ENCODE measurements at regions not wholly inside any gene's neighbourhood (a gene's known extent, or its start where the extent isn't known, plus 50 kb on each side); places are given as distances from the start of the nearest gene placed in this dataset.
"Not testable (repeated sequence)": the region's sequence is repeated elsewhere in the genome, so short reads cannot be mapped to it uniquely, and the experiment has no call there.

DNA sequence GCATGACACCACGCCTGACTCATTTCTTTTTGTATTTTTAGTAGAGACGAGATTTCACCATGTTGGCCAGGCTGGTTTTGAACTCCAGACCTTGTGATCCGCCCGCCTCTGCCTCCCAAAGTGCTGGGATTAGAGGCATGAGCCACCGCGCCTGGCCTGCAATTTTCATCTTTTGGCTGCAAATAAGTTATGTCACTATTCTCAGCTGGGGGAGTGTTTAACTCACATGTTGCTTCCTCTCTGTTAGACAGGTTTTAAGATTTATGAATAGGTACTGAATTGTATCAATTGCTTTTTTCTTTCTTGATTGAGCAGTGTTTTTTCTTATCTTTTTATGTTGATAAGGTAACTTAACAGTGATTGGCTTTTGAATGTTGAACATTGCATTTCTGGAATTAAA lies 88.2 kb upstream of the ADCY2 start:
- CTCF ChIA-PET (ENCODE audit: unreplicated experiment); H3K79me2 ChIP-seq (ENCODE audit: insufficient read depth, low read depth, low read length); H3K4me3 ChIP-seq (ENCODE audit: low read depth, low read length, poor library complexity, severe bottlenecking); intact Hi-C loops (cut with micrococcal nuclease; ENCODE audit: unreplicated experiment); H3K9me3 ChIP-seq (ENCODE audit: low read length); H4K20me1 ChIP-seq (ENCODE audit: insufficient read depth, low read length); H3K9me2 ChIP-seq (ENCODE audit: insufficient read depth, low read length); H2AFZ ChIP-seq (ENCODE audit: low read length); H3K36me3 ChIP-seq (ENCODE audit: insufficient read depth, low read length); H3K4me2 ChIP-seq (ENCODE audit: low read length); BruUV-seq (replicated peaks); POLR2A ChIA-PET; DNase-seq (ENCODE audit: low spot score); H3K27ac ChIP-seq (ENCODE audit: low read depth, low read length, poor library complexity, severe bottlenecking); H3K4me1 ChIP-seq (ENCODE audit: insufficient read depth, low read length, poor library complexity, severe bottlenecking): not testable (repeated sequence)

DNA sequence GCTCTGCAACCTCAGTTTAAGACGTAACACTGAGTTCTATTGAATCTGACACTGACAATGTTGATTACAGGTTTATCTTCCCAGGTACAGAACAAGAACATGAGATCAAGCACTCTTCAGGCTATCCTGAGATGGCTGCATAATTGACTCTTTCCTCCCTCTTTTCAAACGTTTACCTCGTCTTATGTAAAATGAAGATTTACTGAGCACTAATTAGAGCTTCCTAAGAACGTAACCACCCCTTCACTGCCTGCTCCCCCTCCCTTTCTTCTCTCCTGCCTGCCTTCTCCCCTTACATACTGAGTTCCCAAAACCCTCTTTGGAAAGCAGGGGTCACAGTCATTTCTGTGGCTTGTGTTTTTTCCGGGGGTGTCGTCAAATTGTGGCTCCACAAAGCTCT lies 86.2 kb upstream of the ADCY2 start:
- H2AFZ ChIP-seq (ENCODE audit: low read length); H3K36me3 ChIP-seq (ENCODE audit: insufficient read depth, low read length); H4K20me1 ChIP-seq (ENCODE audit: insufficient read depth, low read length); H3K9me3 ChIP-seq (ENCODE audit: low read length); CTCF ChIA-PET (ENCODE audit: unreplicated experiment); H3K4me3 ChIP-seq (ENCODE audit: low read depth, low read length, poor library complexity, severe bottlenecking); POLR2A ChIA-PET; H3K9me2 ChIP-seq (ENCODE audit: insufficient read depth, low read length); intact Hi-C loops (cut with micrococcal nuclease; ENCODE audit: unreplicated experiment); DNase-seq (ENCODE audit: low spot score); H3K79me2 ChIP-seq (ENCODE audit: insufficient read depth, low read depth, low read length); BruUV-seq (replicated peaks); H3K4me2 ChIP-seq (ENCODE audit: low read length); H3K4me1 ChIP-seq (ENCODE audit: insufficient read depth, low read length, poor library complexity, severe bottlenecking); H3K27ac ChIP-seq (ENCODE audit: low read depth, low read length, poor library complexity, severe bottlenecking): not testable (repeated sequence)

DNA sequence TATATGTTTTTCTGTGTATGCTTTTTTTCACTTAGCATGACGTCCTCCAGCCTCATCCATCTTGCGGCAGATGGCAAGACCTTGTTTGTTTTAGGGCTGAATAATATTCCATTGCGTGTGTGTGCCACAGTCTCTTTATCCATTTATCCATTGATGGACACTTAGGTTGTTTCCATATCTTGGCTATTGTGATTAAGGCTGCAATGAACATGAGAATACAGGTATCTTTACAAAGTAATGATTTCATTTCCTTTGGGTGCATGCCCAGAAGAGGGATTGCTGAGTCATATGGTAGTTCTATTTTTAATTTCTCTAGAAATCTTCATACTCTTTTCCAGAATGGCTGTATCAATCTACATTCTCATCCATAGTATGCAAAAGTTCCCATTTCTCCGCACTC lies 85.3 kb upstream of the ADCY2 start:
- H3K36me3 ChIP-seq (ENCODE audit: insufficient read depth, low read length); H3K4me1 ChIP-seq (ENCODE audit: insufficient read depth, low read length, poor library complexity, severe bottlenecking); POLR2A ChIA-PET; intact Hi-C loops (cut with micrococcal nuclease; ENCODE audit: unreplicated experiment); H3K79me2 ChIP-seq (ENCODE audit: insufficient read depth, low read depth, low read length); H3K9me3 ChIP-seq (ENCODE audit: low read length); H3K4me3 ChIP-seq (ENCODE audit: low read depth, low read length, poor library complexity, severe bottlenecking); CTCF ChIA-PET (ENCODE audit: unreplicated experiment); H3K4me2 ChIP-seq (ENCODE audit: low read length); H3K9me2 ChIP-seq (ENCODE audit: insufficient read depth, low read length); H4K20me1 ChIP-seq (ENCODE audit: insufficient read depth, low read length); BruUV-seq (replicated peaks); H3K27ac ChIP-seq (ENCODE audit: low read depth, low read length, poor library complexity, severe bottlenecking); H2AFZ ChIP-seq (ENCODE audit: low read length); DNase-seq (ENCODE audit: low spot score): not testable (repeated sequence)

DNA sequence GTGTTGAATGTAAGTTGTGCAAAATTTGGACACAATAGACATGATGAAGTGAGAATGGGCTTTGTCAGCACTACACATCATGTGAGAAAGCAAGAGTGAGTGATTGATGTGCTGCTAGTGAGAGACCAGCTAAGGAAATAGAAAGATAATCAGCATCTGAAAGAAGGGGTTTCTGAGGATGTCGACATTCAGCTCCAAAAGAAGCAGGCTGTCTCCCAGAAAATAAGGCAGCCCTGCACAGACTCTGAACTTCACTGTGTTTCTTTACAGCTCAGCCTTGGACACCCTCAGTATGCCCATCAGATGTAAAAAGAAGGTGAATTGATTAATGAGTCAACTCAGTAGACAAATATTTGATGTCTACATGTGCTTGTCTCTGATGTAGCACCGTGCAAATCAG lies 80.8 kb upstream of the ADCY2 start:
- H3K4me1 ChIP-seq (ENCODE audit: insufficient read depth, low read length, poor library complexity, severe bottlenecking) = no peaks in the 10 kb centered on the region
- intact Hi-C loops (cut with micrococcal nuclease; ENCODE audit: unreplicated experiment) = no loop called here

More for the DNA sequence above, 80.8 kb upstream of the ADCY2 start:
- TF ChIP-seq EZH2phosphoT487 (IDR thresholded peaks at IDR 0.05; ENCODE audit: borderline replicate concordance, low read depth, low read length) = no peak
- TF ChIP-seq, protein P1, sequence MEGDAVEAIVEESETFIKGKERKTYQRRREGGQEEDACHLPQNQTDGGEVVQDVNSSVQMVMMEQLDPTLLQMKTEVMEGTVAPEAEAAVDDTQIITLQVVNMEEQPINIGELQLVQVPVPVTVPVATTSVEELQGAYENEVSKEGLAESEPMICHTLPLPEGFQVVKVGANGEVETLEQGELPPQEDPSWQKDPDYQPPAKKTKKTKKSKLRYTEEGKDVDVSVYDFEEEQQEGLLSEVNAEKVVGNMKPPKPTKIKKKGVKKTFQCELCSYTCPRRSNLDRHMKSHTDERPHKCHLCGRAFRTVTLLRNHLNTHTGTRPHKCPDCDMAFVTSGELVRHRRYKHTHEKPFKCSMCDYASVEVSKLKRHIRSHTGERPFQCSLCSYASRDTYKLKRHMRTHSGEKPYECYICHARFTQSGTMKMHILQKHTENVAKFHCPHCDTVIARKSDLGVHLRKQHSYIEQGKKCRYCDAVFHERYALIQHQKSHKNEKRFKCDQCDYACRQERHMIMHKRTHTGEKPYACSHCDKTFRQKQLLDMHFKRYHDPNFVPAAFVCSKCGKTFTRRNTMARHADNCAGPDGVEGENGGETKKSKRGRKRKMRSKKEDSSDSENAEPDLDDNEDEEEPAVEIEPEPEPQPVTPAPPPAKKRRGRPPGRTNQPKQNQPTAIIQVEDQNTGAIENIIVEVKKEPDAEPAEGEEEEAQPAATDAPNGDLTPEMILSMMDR (conservative IDR thresholded peaks at IDR 0.05; ENCODE audit: low read length) = no peak
- Histone ChIP-seq H3K9me3 (ENCODE audit: low read length) (no peaks in the 10 kb centered on the region), H3K79me2 (ENCODE audit: insufficient read depth, low read depth, low read length) (no peaks in the 10 kb centered on the region), H2AFZ (ENCODE audit: low read length) (no peak overlapping the region), H3K27ac (ENCODE audit: low read depth, low read length, poor library complexity, severe bottlenecking) (no peak overlapping the region), H3K4me3 (ENCODE audit: low read depth, low read length, poor library complexity, severe bottlenecking) (no peak overlapping the region), H3K9me2 (ENCODE audit: insufficient read depth, low read length) (no peaks in the 10 kb centered on the region), H3K4me2 (ENCODE audit: low read length) (no peak overlapping the region), H4K20me1 (ENCODE audit: insufficient read depth, low read length) (no peaks in the 10 kb centered on the region), H3K36me3 (ENCODE audit: insufficient read depth, low read length) (no peaks in the 10 kb centered on the region)
- no TSS peak for BruUV-seq (replicated peaks)
- ChIA-PET POLR2A (interaction anchor here (0.7 kb wide), 1 partner anchor 47 kb away, joined by 3 read pairs; no protein-coding TSS in a partner anchor), CTCF (ENCODE audit: unreplicated experiment) (no interaction called here)
- no peak for DNase-seq (ENCODE audit: low spot score)
